ENCODE measurements at regions not wholly inside any gene's neighbourhood (a gene's known extent, or its start where the extent isn't known, plus 50 kb on each side); places are given as distances from the start of the nearest gene placed in this dataset.

- TF ChIP-seq, protein P1, sequence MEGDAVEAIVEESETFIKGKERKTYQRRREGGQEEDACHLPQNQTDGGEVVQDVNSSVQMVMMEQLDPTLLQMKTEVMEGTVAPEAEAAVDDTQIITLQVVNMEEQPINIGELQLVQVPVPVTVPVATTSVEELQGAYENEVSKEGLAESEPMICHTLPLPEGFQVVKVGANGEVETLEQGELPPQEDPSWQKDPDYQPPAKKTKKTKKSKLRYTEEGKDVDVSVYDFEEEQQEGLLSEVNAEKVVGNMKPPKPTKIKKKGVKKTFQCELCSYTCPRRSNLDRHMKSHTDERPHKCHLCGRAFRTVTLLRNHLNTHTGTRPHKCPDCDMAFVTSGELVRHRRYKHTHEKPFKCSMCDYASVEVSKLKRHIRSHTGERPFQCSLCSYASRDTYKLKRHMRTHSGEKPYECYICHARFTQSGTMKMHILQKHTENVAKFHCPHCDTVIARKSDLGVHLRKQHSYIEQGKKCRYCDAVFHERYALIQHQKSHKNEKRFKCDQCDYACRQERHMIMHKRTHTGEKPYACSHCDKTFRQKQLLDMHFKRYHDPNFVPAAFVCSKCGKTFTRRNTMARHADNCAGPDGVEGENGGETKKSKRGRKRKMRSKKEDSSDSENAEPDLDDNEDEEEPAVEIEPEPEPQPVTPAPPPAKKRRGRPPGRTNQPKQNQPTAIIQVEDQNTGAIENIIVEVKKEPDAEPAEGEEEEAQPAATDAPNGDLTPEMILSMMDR (IDR thresholded peaks at IDR 0.05), result no peak
- TF ChIP-seq POLR2AphosphoS5 (IDR thresholded peaks at IDR 0.05), result no peak
Observed at GRCh38 chrX:5537098-5537497, 691.6 kb downstream of the NLGN4X start.
